SKM-1 treated with dmso at 0.1 percent for 144 hours (cell line): ENCODE measurements at regions not wholly inside any gene's neighbourhood (a gene's known extent, or its start where the extent isn't known, plus 50 kb on each side); places are given as distances from the start of the nearest gene placed in this dataset.
A peak's percentile ranks its signal among the peaks of the same experiment; 100 is the strongest.

Experiments
- DNase-seq: peaks from one replicate; lab custom pipeline; 2025; ENCODE audit not compliant: unreplicated experiment; lab: John Stamatoyannopoulos, UW

- peak; percentile 28 for DNase-seq
Observed at GRCh38 chr6:138004430-138005287, 102.6 kb downstream of the PERP start.

DNA sequence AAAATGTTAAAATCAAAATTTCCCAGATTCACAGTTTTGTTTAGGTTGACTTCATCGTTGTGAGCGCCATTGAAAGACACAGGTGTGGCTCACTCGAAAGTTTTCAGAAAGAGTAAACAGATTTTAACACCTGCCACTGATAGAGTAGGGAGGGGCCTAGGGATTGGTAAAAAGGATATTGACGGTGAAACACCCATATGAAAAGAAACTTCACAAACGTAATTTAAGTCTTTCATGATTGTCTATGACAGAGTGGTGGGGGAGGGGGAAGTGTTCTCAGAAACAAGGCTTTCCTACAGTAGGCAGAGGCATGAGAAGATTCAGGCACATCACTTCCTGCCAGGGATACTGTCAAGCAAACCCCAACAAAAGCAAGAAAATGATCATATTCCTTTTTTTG, 101.4 kb downstream of the PERP start:
- DNase-seq = no peak

- peak; percentile 2 for DNase-seq
Observed at GRCh38 chr6:138007014-138007472, 100.2 kb downstream of the PERP start.

DNA sequence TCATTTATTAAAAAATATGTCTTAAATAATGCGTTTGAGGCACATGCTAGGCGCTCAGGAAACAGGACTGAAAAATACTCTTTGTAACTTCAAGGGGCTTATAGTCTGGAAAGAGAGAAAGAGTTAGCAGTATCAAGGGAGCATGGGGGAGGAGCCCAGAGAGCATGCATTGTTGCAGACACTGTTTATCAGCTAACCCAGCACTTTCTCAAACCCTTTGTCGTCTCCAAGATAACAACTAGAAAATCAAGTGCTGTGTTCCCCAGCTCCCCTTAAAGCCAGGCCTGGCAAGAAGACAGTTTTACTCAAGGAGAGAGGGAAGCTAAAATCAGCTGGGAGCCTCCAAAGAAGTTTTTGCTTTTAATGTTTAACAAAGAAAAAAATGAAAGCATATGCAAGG, 98.4 kb downstream of the PERP start:
- DNase-seq = no peak

- no peak for DNase-seq
Observed at GRCh38 chr6:138011413-138011812, 95.8 kb downstream of the PERP start.

- no peak for DNase-seq
Observed at GRCh38 chr6:138012682-138013081, 94.5 kb downstream of the PERP start.

GRCh38 chr6:138013959-138014358, 93.3 kb downstream of the PERP start:
- no peak for DNase-seq

DNA sequence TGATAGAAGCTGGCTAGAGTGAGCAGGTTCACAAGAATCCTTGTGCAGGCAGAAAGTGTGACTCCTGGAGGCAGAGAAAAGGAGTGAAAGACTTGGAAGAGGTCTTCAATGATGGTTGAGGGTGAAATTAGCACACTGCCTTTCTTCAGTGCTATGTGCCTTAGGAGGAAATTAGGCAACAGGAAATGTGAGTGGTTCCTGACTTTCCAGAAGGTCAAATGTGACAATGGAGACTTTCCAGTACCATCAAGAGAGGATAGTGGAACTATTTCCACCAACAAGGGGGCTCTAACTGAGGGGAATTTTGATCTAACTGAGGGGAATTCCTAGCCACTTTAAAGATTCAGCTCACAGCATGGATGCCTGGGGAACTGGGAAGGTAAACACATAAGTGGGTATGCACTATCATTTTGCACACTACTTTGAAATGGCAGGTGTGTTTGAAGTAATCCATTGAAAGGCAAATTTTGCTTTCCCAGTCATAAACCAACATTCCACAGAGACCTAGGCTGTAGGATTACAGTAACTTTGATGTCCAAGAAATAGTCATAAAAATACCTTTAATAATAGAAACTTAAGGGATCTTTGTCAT, 90.0 kb downstream of the PERP start:
- no peak for DNase-seq

DNA sequence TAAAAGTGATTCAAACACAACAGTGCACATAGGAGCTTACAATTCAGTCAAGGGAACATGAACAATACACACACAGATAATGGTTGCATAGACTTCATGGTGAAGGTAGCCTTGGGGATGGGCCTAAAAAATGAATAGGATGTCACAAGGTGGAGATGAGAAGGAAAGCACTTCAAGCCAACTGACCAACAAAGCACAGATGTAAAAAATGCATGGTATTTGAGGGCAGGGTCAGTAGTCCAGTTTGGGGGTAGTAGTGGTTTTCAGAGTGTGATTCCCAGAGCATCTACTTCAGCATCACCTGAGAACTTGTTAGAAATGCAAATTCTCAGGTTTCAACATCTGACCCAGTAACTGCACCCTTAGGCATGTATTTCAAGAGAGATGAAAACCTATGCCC, 88.9 kb downstream of the PERP start:
- no peak for DNase-seq

- no peak for DNase-seq
Observed at GRCh38 chr6:138025528-138025978, 81.7 kb downstream of the PERP start.

DNA sequence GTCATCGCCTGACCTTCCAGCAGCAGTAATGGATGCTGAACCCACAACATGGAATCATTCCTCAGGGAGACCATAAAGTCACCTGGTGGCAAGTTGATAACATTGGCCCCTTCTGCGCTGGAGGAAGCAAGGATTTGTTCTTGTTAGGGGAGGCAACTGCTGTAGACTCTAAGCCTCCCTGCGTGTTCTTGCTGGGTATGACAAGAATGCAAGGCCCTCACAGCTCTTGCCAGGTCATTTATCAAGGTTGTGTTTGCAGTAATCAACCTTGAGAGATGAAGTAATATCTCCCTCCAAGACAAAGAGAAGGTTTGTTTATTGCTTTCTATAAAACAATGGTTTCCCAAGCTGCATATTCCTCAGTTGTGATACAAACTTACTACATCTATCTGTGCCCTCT, 80.9 kb downstream of the PERP start:
- DNase-seq = no peak

GRCh38 chr6:138028893-138029292, 78.3 kb downstream of the PERP start:
- DNase-seq = no peak

DNA sequence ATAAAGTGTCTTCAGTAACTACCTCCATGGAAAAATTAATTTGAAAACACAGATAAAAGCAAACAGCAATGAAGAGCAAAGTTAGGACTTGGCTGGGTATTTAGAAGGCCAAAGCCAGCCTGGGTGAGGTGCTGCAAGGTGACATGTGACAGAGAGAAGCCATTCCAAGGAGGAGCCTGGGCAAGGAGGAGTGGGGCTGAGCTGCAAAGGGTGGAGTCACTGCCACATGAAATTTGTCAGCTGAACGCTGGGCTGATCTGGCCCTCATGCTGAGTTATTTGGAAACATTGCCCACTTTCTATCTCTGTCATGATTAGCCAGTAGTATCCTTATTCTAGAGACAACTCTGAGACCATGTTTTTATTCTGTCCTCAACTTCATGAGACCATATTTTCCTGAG, 76.3 kb downstream of the PERP start:
- DNase-seq = no peak

- no peak for DNase-seq
Observed at GRCh38 chr6:138031417-138031816, 75.8 kb downstream of the PERP start.

DNA sequence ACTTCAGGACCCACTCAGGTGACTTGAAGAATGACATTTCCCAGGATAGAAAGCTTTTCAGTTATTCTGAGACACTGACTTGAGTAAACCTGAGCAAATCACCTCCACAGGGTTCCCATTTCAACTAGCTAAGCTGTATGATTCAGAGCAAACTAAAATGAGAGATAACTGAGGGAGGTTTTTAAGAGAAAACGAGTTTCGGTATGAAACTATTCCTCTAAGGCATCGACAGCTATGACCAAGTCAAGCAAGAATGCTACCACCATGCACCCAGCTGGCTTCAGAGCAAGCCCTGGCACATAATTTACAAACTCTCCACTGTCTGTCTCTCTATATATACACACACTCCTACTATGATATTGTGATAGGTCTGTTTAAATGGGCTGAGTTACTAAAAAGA, 75.4 kb downstream of the PERP start:
- DNase-seq = no peak

DNA sequence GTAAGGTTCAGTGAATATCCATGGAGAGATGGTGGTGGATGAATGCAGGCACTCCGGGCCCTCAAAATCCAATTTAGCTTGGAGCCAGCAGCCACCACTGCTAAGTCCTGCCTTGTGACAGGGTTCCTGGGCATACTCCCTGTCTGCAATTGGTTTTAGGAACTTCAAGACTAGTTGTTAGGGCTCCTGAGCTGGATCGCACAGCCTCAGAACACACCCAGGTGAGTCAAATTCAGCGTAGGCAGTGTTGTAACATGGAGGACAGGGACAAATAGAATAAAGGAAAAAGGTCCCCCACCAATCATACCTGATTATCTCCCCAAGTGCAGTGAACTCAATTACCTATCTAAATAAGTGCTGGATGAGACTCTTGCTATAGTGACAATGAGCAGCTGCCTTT, 74.6 kb downstream of the PERP start:
- no peak for DNase-seq

GRCh38 chr6:138034229-138034628, 73.0 kb downstream of the PERP start:
- no peak for DNase-seq

- no peak for DNase-seq
Observed at GRCh38 chr6:138035070-138035469, 72.1 kb downstream of the PERP start.

- DNase-seq = no peak
Observed at GRCh38 chr6:138036111-138036510, 71.1 kb downstream of the PERP start.

DNA sequence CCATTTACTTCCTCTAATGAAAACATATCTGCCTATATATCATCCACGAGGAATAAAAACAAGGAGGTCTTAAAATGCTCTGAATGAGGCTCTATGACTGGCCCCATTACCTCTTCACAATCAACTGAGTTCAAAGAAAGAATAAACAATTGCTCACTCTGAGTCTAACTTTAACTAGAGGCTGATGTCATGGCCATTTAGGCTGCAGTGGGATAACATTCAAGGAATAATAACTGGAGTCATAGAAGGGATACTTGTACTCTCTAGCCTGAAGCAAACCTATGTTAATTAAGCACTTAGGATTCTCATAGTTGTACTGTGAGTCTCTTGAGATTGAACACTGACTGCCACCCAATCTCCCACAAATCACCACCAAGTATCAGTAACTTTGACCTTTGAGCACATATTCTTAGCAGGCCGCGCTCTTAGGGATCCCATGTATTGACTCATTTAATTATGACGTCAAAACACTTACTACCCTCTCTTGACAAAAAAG, 70.2 kb downstream of the PERP start:
- no peak for DNase-seq

- no peak for DNase-seq
Observed at GRCh38 chr6:138038142-138038870, 68.9 kb downstream of the PERP start.
